Activated CD8-positive, alpha-beta memory T cell treated with anti-CD3 and anti-CD28 coated beads, Interleukin-2, amount 50 U/mL, for 48 hours (primary cell): ENCODE measurements at regions not wholly inside any gene's neighbourhood (a gene's known extent, or its start where the extent isn't known, plus 50 kb on each side); places are given as distances from the start of the nearest gene placed in this dataset.
"Not testable (repeated sequence)": the region's sequence is repeated elsewhere in the genome, so short reads cannot be mapped to it uniquely, and the experiment has no call there.

Experiments
- DNase-seq: peaks from one replicate; pipeline ENCODE4 v3.0.0-alpha.2; 2020

GRCh38 chr5:152529440-152529839, 124.4 kb upstream of the NMUR2 start:
- DNase-seq, result no peak

- DNase-seq, result no peak
These were observed 127.6 kb upstream of the NMUR2 start for GRCh38 chr5:152532714-152533113.

GRCh38 chr5:152534641-152535040, 129.6 kb upstream of the NMUR2 start:
- no peak for DNase-seq

- no peak for DNase-seq
These were observed 137.7 kb upstream of the NMUR2 start for GRCh38 chr5:152542741-152543140.

GRCh38 chr5:152546493-152546892, 141.4 kb upstream of the NMUR2 start:
- DNase-seq, result no peak

GRCh38 chr5:152547202-152547601, 142.1 kb upstream of the NMUR2 start:
- DNase-seq, result no peak

- no peak for DNase-seq
These were observed 144.6 kb upstream of the NMUR2 start for GRCh38 chr5:152549709-152550108.

- DNase-seq, result no peak
These were observed 146.0 kb upstream of the NMUR2 start for GRCh38 chr5:152551061-152551460.

- no peak for DNase-seq
These were observed 151.7 kb upstream of the NMUR2 start for GRCh38 chr5:152556784-152557183.

GRCh38 chr5:152560512-152561137, 155.5 kb upstream of the NMUR2 start:
- DNase-seq, result peak; percentile 58

- DNase-seq, result no peak
These were observed 162.9 kb upstream of the NMUR2 start for GRCh38 chr5:152568016-152568415.

GRCh38 chr5:152572812-152573211, 167.7 kb upstream of the NMUR2 start:
- DNase-seq, result no peak

GRCh38 chr5:152584103-152584502, 179.0 kb upstream of the NMUR2 start:
- DNase-seq, result no peak

GRCh38 chr5:152592416-152592815, 187.3 kb upstream of the NMUR2 start:
- no peak for DNase-seq

- DNase-seq, result no peak
These were observed 188.3 kb upstream of the NMUR2 start for GRCh38 chr5:152593388-152593787.

- DNase-seq, result no peak
These were observed 190.3 kb upstream of the NMUR2 start for GRCh38 chr5:152595405-152595804.

GRCh38 chr5:152599096-152599495, 194.0 kb upstream of the NMUR2 start:
- no peak for DNase-seq

- DNase-seq, result no peak
These were observed 197.0 kb upstream of the NMUR2 start for GRCh38 chr5:152601806-152602732.

GRCh38 chr5:152606050-152606449, 201.0 kb upstream of the NMUR2 start:
- DNase-seq, result not testable (repeated sequence)

GRCh38 chr5:152606776-152607364, 201.8 kb upstream of the NMUR2 start:
- DNase-seq, result no peak

GRCh38 chr5:152607401-152608160, 202.5 kb upstream of the NMUR2 start:
- DNase-seq, result no peak

- DNase-seq, result no peak
These were observed 203.4 kb upstream of the NMUR2 start for GRCh38 chr5:152608458-152608857.

GRCh38 chr5:152619756-152620155, 214.7 kb upstream of the NMUR2 start:
- no peak for DNase-seq
